ENCODE measurements at regions not wholly inside any gene's neighbourhood (a gene's known extent, or its start where the extent isn't known, plus 50 kb on each side); places are given as distances from the start of the nearest gene placed in this dataset.

GRCh38 chr14:96727491-96727890 lies 69.7 kb upstream of the VRK1 start:
- no peak for TF ChIP-seq CTCF (IDR thresholded peaks at IDR 0.05; ENCODE audit: unreplicated experiment)
- H3K27me3 Mint-ChIP-seq = peaks cover 19% of the 10 kb centered on the region
- no peak for DNase-seq (ENCODE audit: low spot score, unreplicated experiment)
- no peak overlapping the region for H3K27ac Mint-ChIP-seq
- no peak overlapping the region for H3K4me3 Mint-ChIP-seq (ENCODE audit: low read depth)
- H3K9me3 Mint-ChIP-seq (ENCODE audit: low read depth) = no peaks in the 10 kb centered on the region
- no peaks in the 10 kb centered on the region for H3K4me1 Mint-ChIP-seq (ENCODE audit: low read depth)
- H3K36me3 Mint-ChIP-seq (ENCODE audit: insufficient read depth) = no peaks in the 10 kb centered on the region

GRCh38 chr14:96727980-96728717 lies 69.0 kb upstream of the VRK1 start:
- Mint-ChIP-seq H3K4me3 (ENCODE audit: low read depth) (no peak overlapping the region), H3K9me3 (ENCODE audit: low read depth) (no peaks in the 10 kb centered on the region), H3K27ac (no peak overlapping the region), H3K4me1 (ENCODE audit: low read depth) (no peaks in the 10 kb centered on the region), H3K36me3 (ENCODE audit: insufficient read depth) (no peaks in the 10 kb centered on the region), H3K27me3 (peaks cover 19% of the 10 kb centered on the region)
- DNase-seq (ENCODE audit: low spot score, unreplicated experiment) = no peak
- no peak for TF ChIP-seq CTCF (IDR thresholded peaks at IDR 0.05; ENCODE audit: unreplicated experiment)

GRCh38 chr14:96729889-96730288 lies 67.3 kb upstream of the VRK1 start:
- TF ChIP-seq CTCF (IDR thresholded peaks at IDR 0.05; ENCODE audit: unreplicated experiment) = no peak
- peaks cover 28% of the 10 kb centered on the region for H3K27me3 Mint-ChIP-seq
- no peak overlapping the region for H3K4me3 Mint-ChIP-seq (ENCODE audit: low read depth)
- H3K9me3 Mint-ChIP-seq (ENCODE audit: low read depth) = no peaks in the 10 kb centered on the region
- no peak overlapping the region for H3K27ac Mint-ChIP-seq
- DNase-seq (ENCODE audit: low spot score, unreplicated experiment) = no peak
- H3K4me1 Mint-ChIP-seq (ENCODE audit: low read depth) = no peaks in the 10 kb centered on the region
- H3K36me3 Mint-ChIP-seq (ENCODE audit: insufficient read depth) = no peaks in the 10 kb centered on the region

GRCh38 chr14:96730386-96730785 lies 66.8 kb upstream of the VRK1 start:
- H3K27me3 Mint-ChIP-seq = peaks cover 28% of the 10 kb centered on the region
- H3K4me1 Mint-ChIP-seq (ENCODE audit: low read depth) = no peaks in the 10 kb centered on the region
- H3K36me3 Mint-ChIP-seq (ENCODE audit: insufficient read depth) = no peaks in the 10 kb centered on the region
- no peaks in the 10 kb centered on the region for H3K9me3 Mint-ChIP-seq (ENCODE audit: low read depth)
- H3K27ac Mint-ChIP-seq = no peak overlapping the region
- TF ChIP-seq CTCF (IDR thresholded peaks at IDR 0.05; ENCODE audit: unreplicated experiment) = no peak
- no peak overlapping the region for H3K4me3 Mint-ChIP-seq (ENCODE audit: low read depth)
- no peak for DNase-seq (ENCODE audit: low spot score, unreplicated experiment)

- Mint-ChIP-seq H3K4me1 (ENCODE audit: low read depth) (no peaks in the 10 kb centered on the region), H3K9me3 (ENCODE audit: low read depth) (no peaks in the 10 kb centered on the region), H3K36me3 (ENCODE audit: insufficient read depth) (no peaks in the 10 kb centered on the region), H3K4me3 (ENCODE audit: low read depth) (no peak overlapping the region), H3K27ac (no peak overlapping the region), H3K27me3 (peaks cover 42% of the 10 kb centered on the region)
- no peak for TF ChIP-seq CTCF (IDR thresholded peaks at IDR 0.05; ENCODE audit: unreplicated experiment)
- DNase-seq (ENCODE audit: low spot score, unreplicated experiment) = no peak
Observed at GRCh38 chr14:96734076-96734622, 63.0 kb upstream of the VRK1 start.

All from progenitor cell of endocrine pancreas (in vitro differentiated cells).